NB4 (cell line): ENCODE measurements at regions not wholly inside any gene's neighbourhood (a gene's known extent, or its start where the extent isn't known, plus 50 kb on each side); places are given as distances from the start of the nearest gene placed in this dataset.

Experiments used
- DNase-seq: peaks from one replicate; pipeline ENCODE4 v3.0.0; 2010; ENCODE audit warnings: low read depth
- H3K4me3 ChIP-seq: one replicate; pipeline ENCODE4 v1.5.1; 2011; ENCODE audit warnings: mild to moderate bottlenecking, low read depth, low read length, moderate library complexity
- CTCF ChIP-seq: IDR thresholded peaks from one replicate; pipeline ENCODE4 v1.5.1; 2012; ENCODE audit warnings: low read depth, low read length
- MAX ChIP-seq: IDR thresholded peaks from 2 replicates; pipeline ENCODE4 v1.6.1; 2011; ENCODE audit warnings: low read depth, low read length
- MYC ChIP-seq: IDR thresholded peaks from 2 replicates; pipeline ENCODE4 v1.6.1; 2011; ENCODE audit warnings: low read depth, low read length
- POLR2A ChIP-seq: IDR thresholded peaks from 2 replicates; pipeline ENCODE4 v1.6.1; 2011; ENCODE audit warnings: mild to moderate bottlenecking; ENCODE audit not compliant: insufficient read length; ENCODE audit errors: extremely low read depth

- TF ChIP-seq MYC (no peak), CTCF (no peak), POLR2A (no peak), MAX (no peak)
- DNase-seq = no peak
- H3K4me3 ChIP-seq = no peak overlapping the region
Observed at GRCh38 chr12:30827101-30828066, 72.6 kb upstream of the CAPRIN2 start.

GRCh38 chr12:30826276-30826675 lies 71.5 kb upstream of the CAPRIN2 start:
- H3K4me3 ChIP-seq = no peak overlapping the region
- no peak for DNase-seq
- TF ChIP-seq MAX (no peak), CTCF (no peak), POLR2A (no peak), MYC (no peak)

- DNase-seq = no peak
- H3K4me3 ChIP-seq = no peak overlapping the region
- TF ChIP-seq MYC (no peak), MAX (no peak), POLR2A (no peak), CTCF (no peak)
Observed at GRCh38 chr12:30825341-30825740, 70.6 kb upstream of the CAPRIN2 start.

- TF ChIP-seq POLR2A (no peak), MYC (no peak), MAX (no peak), CTCF (no peak)
- DNase-seq = no peak
- H3K4me3 ChIP-seq = no peak overlapping the region
Observed at GRCh38 chr12:30824311-30824710, 69.6 kb upstream of the CAPRIN2 start.

GRCh38 chr12:30823764-30824163 lies 69.0 kb upstream of the CAPRIN2 start:
- no peak overlapping the region for H3K4me3 ChIP-seq
- DNase-seq = no peak
- TF ChIP-seq MAX (no peak), CTCF (no peak), POLR2A (no peak), MYC (no peak)
